ENCODE measurements at regions not wholly inside any gene's neighbourhood (a gene's known extent, or its start where the extent isn't known, plus 50 kb on each side); places are given as distances from the start of the nearest gene placed in this dataset.

- Histone ChIP-seq H3K4me3 (ENCODE audit: low read depth, low read length) (no peak overlapping the region), H3K36me3 (ENCODE audit: control insufficient read depth, insufficient read depth, low read length) (no peaks in the 10 kb centered on the region), H3K27me3 (ENCODE audit: control insufficient read depth, insufficient read depth, low read length) (no peaks in the 10 kb centered on the region)
- TF ChIP-seq CTCF (IDR thresholded peaks at IDR 0.05; ENCODE audit: insufficient read depth, low read length, poor library complexity, severe bottlenecking) = no peak
- DNase-seq (ENCODE audit: low read depth) = peak; percentile 18
These were observed 626.6 kb upstream of the SOX9 start for GRCh38 chr17:71494062-71494855.

GRCh38 chr17:71495420-71495819, 625.4 kb upstream of the SOX9 start:
- TF ChIP-seq CTCF (IDR thresholded peaks at IDR 0.05; ENCODE audit: insufficient read depth, low read length, poor library complexity, severe bottlenecking) = no peak
- H3K27me3 ChIP-seq (ENCODE audit: control insufficient read depth, insufficient read depth, low read length) = no peaks in the 10 kb centered on the region
- DNase-seq (ENCODE audit: low read depth) = no peak
- H3K36me3 ChIP-seq (ENCODE audit: control insufficient read depth, insufficient read depth, low read length) = no peaks in the 10 kb centered on the region
- no peak overlapping the region for H3K4me3 ChIP-seq (ENCODE audit: low read depth, low read length)

- no peak for TF ChIP-seq CTCF (IDR thresholded peaks at IDR 0.05; ENCODE audit: insufficient read depth, low read length, poor library complexity, severe bottlenecking)
- H3K36me3 ChIP-seq (ENCODE audit: control insufficient read depth, insufficient read depth, low read length) = no peaks in the 10 kb centered on the region
- no peak overlapping the region for H3K4me3 ChIP-seq (ENCODE audit: low read depth, low read length)
- no peaks in the 10 kb centered on the region for H3K27me3 ChIP-seq (ENCODE audit: control insufficient read depth, insufficient read depth, low read length)
- no peak for DNase-seq (ENCODE audit: low read depth)
These were observed 624.3 kb upstream of the SOX9 start for GRCh38 chr17:71496552-71496951.

- Histone ChIP-seq H3K27me3 (ENCODE audit: control insufficient read depth, insufficient read depth, low read length) (no peaks in the 10 kb centered on the region), H3K4me3 (ENCODE audit: low read depth, low read length) (no peak overlapping the region), H3K36me3 (ENCODE audit: control insufficient read depth, insufficient read depth, low read length) (no peaks in the 10 kb centered on the region)
- TF ChIP-seq CTCF (IDR thresholded peaks at IDR 0.05; ENCODE audit: insufficient read depth, low read length, poor library complexity, severe bottlenecking) = no peak
- no peak for DNase-seq (ENCODE audit: low read depth)
These were observed 619.9 kb upstream of the SOX9 start for GRCh38 chr17:71500761-71501555.

- DNase-seq (ENCODE audit: low read depth) = no peak
- no peak for TF ChIP-seq CTCF (IDR thresholded peaks at IDR 0.05; ENCODE audit: insufficient read depth, low read length, poor library complexity, severe bottlenecking)
- Histone ChIP-seq H3K27me3 (ENCODE audit: control insufficient read depth, insufficient read depth, low read length) (no peaks in the 10 kb centered on the region), H3K4me3 (ENCODE audit: low read depth, low read length) (no peak overlapping the region), H3K36me3 (ENCODE audit: control insufficient read depth, insufficient read depth, low read length) (no peaks in the 10 kb centered on the region)
These were observed 619.1 kb upstream of the SOX9 start for GRCh38 chr17:71501711-71502110.
